NT2/D1 (cell line): ENCODE measurements at regions not wholly inside any gene's neighbourhood (a gene's known extent, or its start where the extent isn't known, plus 50 kb on each side); places are given as distances from the start of the nearest gene placed in this dataset.

Source experiments
- SUZ12 ChIP-seq: IDR thresholded peaks from 2 replicates; pipeline ENCODE4 v1.6.1; 2011; ENCODE audit not compliant: insufficient read length, insufficient read depth; ENCODE audit errors: extremely low read depth
- YY1 ChIP-seq: IDR thresholded peaks from 2 replicates; pipeline ENCODE4 v1.6.1; 2011; ENCODE audit not compliant: insufficient read length, insufficient read depth
- ZNF274 ChIP-seq: IDR thresholded peaks from 2 replicates; pipeline ENCODE4 v1.6.1; 2011; ENCODE audit warnings: mild to moderate bottlenecking, low read depth, low read length

DNA sequence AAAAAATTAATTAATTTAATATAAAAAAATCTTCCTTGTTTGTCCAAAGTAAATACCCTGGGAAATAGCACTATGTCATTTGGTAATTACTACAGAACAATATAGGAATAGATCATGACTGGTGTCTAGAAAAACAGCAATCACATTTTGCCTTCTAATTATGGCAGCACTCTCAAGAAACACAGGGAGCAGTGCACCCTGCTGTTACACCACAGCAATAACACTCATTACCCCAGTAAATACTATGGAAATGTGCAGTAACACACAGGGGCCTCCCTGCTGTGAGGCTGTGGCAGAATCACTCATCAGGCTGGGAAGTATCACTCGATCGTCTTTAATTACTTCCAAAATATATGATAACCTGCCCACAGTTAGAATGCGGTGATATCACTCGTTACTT is 646.0 kb downstream of the TUSC7 start:
- TF ChIP-seq YY1 (no peak), ZNF274 (no peak), SUZ12 (no peak)
